HG03442 (cell line): ENCODE measurements at regions not wholly inside any gene's neighbourhood (a gene's known extent, or its start where the extent isn't known, plus 50 kb on each side); places are given as distances from the start of the nearest gene placed in this dataset.
"Not testable (repeated sequence)": the region's sequence is repeated elsewhere in the genome, so short reads cannot be mapped to it uniquely, and the experiment has no call there.

ENCODE experiments used
- ATAC-seq: cut with Tn5 transposase; IDR thresholded peaks from one replicate; pipeline ENCODE4 v1.9.1; 2021; ENCODE audit warnings: mild to moderate bottlenecking, moderate library complexity; ENCODE audit not compliant: unreplicated experiment

DNA sequence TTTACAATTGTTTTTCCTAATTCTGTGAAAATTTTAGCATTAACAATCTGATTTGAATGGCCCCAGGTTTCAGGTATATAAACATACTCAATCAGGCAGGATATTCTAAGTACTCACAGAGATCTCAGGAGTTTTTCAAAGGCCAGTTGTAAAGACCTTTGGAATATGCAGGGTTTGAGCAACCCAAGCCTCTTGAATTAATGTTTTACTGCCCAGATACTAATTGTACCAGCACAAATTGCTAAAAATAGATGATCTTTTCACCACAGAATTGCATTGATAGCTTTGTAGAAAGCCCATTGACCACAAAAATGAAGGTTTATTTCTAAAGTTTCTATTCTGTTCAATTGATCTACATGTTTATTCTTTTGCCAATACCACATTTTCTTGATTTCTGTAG, 186.5 kb downstream of the OSTF1 start:
- ATAC-seq, result no peak

DNA sequence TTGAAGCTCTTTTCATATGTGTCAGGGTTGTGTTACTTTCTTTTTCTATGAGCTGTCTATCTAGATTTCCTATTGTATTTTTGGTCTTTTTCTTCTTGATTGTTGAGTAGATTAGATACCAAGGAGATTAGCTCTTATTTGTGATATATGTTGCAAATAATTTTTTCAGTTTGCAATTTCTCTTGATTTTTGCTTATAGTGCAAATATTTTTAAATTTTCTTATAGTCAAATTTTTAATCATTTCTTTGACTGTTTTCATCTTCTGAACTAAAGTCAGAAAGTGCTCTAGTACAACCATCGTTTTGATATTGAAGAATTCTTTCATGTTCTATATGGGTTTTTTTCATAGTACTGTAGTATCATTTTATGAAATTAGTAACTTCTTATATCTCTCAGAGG, 193.7 kb downstream of the OSTF1 start:
- no peak for ATAC-seq

DNA sequence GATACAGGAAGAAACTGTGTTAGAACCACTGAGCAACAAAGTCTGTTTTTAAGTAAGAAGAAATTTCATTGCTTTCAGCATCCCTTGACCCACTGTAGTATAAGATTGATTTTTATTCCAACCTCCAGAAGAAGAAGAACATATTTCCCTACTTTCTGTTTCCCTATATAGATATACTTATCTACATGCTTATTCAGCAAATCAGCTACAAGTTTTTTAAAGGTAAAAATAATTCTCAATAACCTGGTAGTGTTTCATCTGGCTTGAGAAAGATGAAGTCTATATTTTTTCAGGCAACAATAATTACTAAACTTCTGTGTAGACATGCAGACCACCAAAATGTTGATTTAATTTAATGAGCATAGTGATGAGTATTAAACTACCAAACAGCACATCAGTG, 201.0 kb downstream of the OSTF1 start:
- no peak for ATAC-seq

DNA sequence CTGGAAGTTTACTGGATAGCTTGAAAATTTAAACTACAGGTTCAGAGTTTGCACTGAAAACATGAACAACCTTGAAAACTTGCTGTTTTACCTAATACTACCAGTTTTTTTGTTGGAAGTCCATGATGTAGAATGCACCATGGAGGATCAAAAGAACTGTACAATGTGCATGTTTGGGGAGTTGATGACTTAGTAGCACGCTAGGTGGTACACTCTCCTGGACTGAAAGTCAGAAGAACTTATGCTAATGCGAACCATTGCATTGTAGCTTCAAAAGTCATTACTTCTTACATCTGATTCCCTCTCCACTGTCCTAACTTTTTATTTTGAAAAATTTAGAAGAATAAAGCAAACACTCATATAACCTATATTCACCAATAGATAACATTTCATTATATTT, 211.0 kb downstream of the OSTF1 start:
- no peak for ATAC-seq

DNA sequence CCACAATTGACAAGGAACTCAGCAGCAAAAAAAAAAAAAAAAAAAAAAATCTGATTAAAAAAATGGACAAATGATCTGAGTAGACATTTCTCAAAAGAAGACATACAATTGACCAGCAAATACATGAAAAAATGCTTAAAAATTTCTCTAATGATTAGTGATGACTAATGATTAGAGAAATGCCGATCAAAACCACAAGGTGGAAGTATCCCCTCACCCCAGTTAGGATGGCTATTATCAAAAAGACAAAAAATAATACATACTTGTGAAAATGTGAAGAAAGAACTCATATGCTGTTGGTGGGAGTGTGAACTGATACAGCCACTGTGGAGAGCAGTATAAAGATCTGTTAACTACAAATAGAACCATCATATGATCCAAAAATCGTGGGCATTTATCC, 245.3 kb downstream of the OSTF1 start:
- no peak for ATAC-seq

DNA sequence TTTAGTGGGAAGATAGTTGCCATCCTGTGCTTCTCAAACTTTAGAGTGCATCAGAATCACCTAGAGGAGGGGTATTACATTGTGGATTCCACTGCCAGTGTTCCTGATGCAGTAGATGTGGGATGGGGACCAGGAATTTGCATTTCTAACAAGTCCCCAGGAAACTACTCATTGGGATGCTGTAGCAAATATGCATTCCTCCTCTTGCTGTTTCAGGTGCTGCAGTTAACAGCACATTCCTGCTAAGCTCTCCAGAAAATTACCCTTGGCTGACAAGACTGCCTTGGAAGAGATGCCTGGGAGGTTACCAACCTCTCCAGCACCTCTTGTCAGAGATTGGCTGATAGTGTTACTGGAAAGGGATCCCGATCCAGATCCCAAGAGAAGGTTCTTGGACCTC, 270.5 kb downstream of the OSTF1 start:
- no peak for ATAC-seq

DNA sequence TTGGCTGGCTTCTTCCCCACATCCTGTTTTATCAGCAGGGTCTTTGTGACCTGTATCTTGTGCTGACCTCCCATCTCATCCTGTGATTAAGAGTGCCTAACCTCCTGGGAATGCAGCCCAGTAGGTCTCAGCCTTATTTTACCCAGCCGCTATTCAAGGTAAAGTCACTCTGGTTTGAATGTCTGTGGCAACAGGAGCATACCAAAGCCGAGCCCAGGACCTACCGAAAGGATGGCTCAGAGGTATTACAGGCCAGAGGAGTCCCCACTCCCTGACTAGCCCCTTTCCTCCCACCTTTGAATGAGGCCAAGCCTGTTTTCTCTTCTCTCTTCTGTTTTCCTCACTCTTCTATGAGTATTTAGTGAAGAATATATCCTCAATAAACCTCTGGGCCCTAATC, 271.3 kb downstream of the OSTF1 start:
- ATAC-seq, result no peak

DNA sequence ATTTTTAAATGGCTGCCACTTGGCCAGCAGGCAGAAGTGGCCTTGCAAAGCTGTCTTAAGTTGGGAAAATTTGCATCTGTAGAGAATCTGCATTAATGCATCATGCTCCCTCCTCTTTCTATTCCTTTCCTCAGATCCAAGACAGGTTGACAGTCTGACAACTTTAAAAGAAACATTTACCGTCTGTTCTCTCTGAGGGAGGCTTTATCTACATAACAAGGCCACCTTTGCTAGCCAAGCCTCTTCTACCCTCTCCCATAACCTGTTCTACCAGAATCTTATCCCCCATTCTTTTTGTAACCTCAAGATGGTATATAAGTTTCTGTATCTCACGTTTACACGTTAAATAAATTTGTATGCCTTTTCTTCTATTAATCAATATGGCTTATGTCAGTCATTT, 271.9 kb downstream of the OSTF1 start:
- ATAC-seq, result no peak

DNA sequence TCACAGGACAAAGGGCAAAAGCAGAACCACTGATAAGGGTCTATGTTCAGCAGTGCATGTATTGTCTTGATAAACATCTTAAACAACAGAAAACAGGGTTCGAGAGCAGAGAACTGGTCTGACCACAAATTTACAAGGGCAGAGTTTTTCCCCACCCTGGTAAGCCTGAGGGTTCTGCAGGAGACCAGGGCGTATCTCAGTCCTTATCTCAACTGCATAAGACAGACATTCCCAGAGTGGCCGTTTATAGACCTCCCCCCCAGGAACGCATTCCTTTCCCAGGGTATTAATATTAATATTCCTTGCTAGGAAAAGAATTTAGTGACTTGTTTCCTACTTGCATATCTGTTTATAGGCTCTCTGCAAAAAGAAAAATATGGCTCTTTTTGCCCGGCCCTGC, 274.1 kb downstream of the OSTF1 start:
- not testable (repeated sequence) for ATAC-seq

DNA sequence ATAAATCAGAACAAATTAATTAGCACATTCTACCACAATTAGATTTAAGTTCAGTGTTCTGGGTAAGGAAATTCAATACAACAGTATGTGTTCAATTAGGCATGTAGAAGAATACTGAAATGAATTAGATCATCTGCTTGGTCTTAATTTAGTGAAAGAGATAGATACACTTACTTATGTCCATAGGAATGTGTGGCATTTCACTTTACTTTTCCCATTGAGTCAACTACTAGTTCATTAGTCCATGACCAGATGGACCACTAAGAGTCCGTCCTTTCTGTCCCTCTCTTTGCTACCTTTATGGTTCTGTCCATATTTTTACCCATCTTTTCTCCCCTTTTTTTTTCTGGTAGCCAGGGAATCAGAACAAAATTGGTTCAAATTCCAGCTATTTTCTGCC, 276.9 kb downstream of the OSTF1 start:
- ATAC-seq, result no peak

DNA sequence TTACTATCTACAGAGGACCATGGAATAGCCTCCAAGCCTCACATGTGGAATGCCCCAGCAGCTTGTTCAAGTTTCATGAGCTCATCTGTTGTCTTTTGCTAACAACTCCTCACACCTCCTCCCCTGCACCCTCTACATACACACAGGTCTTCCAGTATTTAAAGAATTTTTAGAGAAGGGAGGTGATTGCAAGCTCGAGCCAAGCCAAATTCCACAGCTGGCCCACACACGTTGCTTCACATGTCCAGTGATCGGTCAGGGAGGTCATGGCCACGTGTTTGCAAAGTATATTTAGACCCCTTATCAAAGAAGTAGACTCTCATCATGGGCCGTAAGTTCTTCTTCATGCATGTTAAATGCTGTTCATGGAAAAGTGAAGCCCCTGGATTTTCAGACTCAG, 281.7 kb downstream of the OSTF1 start:
- ATAC-seq, result no peak

DNA sequence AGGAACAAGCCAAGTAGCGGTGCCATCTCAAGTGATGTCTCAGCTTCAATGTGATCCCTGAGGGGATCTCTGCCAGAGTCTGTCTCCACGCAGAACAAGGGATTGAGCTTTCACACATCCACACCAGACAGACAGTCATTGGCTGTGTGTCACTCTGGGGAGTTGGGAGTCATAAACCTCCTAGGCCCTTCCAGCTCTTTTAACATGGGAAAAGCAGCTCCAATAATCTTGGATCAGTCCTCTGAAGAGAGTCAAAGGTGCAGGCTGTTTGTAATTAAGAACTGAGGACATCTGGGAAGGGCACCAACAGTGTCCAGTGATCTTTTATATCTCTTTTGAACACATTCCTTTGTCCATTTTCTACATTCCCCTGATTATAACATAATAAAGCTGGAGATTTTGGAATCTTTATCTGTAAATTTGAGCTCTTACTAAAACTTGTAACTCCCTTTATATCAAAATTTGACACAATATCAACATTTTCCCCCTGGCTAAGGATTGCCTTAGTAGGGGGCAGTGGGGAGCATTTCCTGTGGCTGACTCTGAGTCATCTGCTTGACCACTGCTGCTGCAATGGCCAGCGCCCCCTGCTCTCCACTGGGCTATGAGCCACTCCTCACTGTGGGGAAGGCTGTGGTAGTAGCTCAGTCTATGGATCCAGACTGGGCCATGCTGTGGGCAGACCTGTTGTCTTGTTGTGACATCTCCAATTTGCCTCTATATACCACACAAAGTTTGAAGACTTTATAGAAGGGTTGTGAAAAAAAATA, 284.4 kb downstream of the OSTF1 start:
- no peak for ATAC-seq

DNA sequence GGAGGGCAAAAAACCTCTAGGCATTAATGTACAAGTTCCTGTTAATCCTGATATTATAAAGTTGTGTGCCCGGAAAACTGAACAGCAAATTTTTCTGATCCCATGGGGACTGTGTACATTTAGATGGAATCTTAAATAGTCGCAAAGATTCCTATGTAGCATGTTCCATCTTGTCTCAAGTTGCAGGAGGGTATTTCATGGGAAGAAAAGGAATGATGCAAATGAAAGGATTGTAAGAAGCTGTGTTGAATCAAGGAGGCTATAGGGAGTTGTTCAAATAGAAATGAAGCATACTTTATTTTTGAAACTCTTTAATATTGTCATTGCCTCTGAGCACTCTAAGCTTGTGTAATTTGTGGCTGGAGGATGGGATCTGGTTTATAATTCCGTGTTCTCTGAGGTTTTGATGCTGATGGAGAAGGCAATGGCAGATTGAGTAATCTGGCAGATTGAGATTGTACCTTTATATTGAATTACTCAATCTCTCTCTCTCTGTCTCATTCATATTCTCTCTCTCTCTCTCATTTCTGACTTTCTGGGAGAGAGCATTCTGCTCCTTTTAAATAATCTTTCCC, 288.5 kb downstream of the OSTF1 start:
- ATAC-seq, result no peak

DNA sequence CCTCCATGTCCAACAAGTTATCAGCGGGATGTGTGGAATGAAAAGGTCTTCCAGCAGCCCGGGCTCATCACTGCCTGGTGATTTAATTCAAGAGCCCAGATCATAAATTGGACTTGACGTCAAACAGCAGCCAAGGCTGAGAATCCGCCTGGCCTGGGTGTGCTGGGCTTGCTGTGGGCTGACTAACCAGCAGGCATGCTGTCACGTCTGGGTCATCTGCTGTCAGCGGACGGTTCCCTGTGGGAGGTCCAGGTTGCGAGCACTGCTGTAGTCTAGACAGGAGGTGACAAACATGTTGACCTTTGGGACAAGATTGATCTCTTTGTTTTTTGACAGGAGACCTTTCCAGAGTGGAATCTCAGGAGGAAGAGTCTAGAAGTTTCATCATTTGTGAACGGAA, 289.7 kb downstream of the OSTF1 start:
- no peak for ATAC-seq

DNA sequence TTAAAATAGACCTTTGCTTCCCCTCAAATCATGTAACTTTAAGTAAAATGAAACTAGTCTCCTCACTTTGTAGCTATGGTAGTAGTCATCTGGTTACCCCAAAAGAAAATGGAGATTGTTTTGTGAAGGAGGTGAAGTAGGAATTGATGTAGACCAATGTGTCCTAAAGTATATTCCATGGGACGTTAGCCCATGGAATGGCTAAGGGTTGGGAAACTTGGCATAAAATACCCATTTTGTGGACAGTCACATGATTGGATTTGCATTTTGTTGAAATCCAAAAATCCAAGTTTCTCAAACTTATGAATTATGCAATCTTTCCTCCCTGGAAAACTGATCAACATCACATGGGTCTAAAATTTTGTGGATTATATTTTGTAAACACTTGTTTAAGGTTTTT, 290.6 kb downstream of the OSTF1 start:
- ATAC-seq, result no peak

DNA sequence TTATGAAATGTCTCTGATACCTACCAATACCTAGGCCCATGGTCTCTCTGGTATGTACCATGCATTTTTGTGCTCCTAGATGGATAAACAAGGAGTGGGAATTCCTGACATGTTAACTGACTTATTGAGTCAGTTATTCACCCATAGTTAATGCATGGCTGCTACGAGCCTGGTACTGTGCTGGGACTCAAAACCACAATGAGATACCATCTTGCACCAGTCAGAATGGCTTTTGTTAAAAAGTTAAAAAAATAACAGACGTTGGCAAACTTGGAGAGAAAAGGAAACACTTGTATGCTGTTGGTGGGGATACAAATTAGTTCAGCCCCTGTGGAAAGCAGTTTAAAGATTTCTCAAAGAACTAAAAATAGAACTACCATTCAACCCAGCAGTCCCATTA, 293.8 kb downstream of the OSTF1 start:
- ATAC-seq, result no peak

DNA sequence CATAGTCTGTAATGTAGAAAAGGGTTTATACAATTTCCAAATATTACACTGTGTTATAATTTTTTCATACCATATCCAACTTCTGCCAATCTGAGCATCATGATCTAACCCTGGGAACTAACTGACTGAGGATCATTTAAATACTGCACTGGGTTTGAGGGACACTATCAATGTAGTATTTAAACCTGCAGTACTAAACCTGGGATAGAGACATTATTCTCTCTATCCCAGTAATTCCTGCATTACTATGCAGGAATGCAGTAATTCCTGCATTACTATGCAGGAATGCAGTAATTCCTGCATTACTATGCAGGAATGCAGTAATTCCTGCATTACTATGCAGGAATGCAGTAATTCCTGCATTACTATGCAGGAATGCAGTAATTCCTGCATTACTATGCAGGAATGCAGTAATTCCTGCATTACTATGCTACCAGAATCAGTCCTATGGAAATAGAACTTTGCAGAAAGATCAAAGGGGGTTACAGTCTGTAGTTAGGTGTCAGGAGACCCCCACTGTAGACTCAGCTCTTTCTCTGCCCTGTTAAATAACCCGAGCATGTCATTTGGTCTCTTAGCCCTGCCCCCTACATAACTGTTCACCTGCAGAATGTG, 295.2 kb downstream of the OSTF1 start:
- ATAC-seq, result not testable (repeated sequence)

DNA sequence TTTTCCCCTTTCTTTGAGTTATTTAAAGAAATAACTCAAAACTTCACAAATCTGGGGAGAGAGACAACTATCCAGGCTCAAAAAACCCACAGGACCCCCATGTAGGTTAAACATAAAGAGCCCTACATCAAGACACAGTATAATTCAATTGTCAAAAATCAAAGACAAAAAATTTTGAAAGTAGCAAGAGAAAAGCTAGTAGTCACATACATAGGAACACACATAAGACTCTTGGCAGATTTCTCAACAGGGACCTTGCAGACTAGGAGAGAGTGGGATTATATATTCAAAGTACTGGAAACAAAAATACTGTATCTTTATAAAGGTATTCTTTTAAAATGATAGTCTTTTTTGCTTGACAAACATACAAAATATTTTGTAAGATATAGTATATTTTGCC, 296.9 kb downstream of the OSTF1 start:
- ATAC-seq, result no peak

DNA sequence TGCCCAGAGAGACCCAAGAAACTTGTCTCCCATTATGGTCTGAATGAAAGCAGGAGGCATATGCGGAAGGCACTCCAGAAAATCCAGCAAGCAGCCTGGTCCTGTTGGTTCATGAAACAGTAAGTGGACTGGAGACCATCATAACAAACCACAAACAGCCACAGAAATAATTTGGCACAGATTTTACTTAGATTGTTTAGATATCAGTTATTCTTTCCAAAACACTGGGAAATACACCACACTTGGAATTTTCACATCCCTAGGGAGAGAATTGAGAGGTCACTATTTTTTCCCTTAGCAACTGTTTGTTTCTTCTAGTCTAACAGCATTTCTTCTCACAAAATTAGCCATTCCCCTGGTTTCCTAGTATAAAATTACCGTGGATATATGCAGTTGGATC, 300.8 kb downstream of the OSTF1 start:
- no peak for ATAC-seq

DNA sequence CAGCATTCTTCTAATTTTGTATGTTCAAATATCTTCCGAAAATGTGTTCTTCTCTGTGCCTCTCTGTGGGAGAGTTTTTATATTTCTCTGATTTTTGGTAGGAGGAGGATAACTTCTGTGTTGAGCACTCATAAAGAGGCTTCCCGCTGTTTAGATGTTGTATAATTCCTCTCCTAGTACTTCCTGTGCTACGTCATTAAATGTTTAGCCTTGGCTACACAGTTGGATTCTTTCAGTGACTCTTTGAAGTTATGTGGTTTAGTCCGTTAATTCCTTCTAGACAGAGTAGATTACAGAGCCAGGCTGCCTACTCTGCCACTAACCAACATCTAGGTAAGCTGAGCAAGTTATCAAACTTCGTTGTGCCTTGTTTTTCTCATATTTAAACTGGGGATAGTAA, 302.6 kb downstream of the OSTF1 start:
- no peak for ATAC-seq

DNA sequence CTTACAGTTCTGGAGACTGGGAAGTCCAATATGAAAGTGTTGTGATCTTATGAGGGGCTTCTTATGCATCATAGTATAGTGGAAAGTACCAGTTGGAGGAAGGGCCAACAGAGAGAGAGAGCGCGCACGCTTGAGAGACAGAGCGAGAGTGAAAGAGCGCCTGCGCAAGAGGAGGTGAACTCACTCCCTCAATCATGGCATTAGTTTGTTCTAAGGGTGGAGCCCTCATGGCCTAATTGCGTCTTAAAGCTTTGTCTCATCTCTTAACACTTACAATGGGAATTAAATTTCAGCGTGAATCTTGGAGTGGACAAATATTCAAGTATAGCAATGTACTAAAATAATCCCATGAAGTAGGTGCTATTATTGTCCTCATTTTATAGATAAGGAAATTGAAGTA, 303.2 kb downstream of the OSTF1 start:
- ATAC-seq, result no peak

DNA sequence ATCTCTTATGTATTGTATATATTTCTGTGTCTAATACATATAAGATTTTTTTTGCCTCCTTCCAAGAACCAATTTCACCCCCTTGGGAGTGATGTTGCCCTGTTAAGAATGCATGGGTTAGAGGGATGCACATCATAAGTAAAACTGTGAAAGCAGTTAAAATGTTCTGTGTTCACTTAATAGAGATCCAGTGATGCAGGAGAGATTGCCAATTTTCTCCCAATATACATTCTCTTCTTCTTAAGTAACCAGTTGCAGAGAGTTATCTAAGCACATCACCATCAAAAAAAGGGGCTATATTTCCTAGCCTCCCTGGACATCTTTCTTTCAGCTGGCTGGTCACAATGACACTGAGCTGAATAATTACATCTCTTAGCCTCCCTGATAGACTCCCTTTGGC, 307.0 kb downstream of the OSTF1 start:
- no peak for ATAC-seq

DNA sequence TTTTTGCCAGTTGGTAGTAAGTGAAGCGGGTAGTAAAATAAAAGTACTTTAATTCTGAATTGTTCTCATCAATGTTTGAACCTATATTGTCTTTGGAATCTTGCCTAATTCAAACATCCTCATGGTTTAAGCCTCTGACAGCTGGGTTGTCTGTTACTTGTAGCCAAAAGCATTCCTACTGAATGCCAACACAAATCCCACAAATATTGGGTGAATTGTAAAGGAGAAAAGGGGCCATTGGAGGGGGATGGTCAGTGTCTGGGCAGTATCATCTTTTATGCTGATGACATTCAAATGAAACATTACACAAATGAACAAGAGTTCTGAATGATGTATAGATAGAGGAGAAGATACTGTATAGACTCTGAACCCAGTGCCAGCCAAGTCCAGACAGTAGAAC, 309.5 kb downstream of the OSTF1 start:
- ATAC-seq, result no peak
